Activated B cell treated with CpG ODN at 0.5 μM for 24 hours (primary cell): ENCODE measurements at regions not wholly inside any gene's neighbourhood (a gene's known extent, or its start where the extent isn't known, plus 50 kb on each side); places are given as distances from the start of the nearest gene placed in this dataset.

Source experiments
- ATAC-seq: fragments of 200-7000 bp; cut with Tn5 transposase; one replicate; pipeline ENCODE4 v1.10.0; 2021; ENCODE audit warnings: low read depth, mild to moderate bottlenecking, moderate library complexity
- CTCF ChIA-PET: fragments of 350-600 bp; sonication (Branson Sonifier 250); formaldehyde crosslinking; loops from one replicate; lab custom pipeline; 2021; ENCODE audit warnings: antibody characterized with exemption; lab: Charles Lee
- POLR2A ChIA-PET: fragments of 350-600 bp; sonication (Branson Sonifier 250); formaldehyde crosslinking; loops from one replicate; lab custom pipeline; 2021; ENCODE audit warnings: antibody characterized with exemption; lab: Charles Lee
- DNase-seq: peaks from one replicate; pipeline ENCODE4 v3.0.0; 2022
- H3K27ac Mint-ChIP-seq: one replicate; pipeline ENCODE4 v1.8.0; 2020; ENCODE audit warnings: mixed read lengths
- H3K27me3 Mint-ChIP-seq: one replicate; pipeline ENCODE4 v1.8.0; 2021; ENCODE audit warnings: mixed read lengths
- H3K36me3 Mint-ChIP-seq: one replicate; pipeline ENCODE4 v1.8.0; 2021; ENCODE audit warnings: low read depth, mixed read lengths
- H3K4me1 Mint-ChIP-seq: one replicate; pipeline ENCODE4 v1.8.0; 2021; ENCODE audit warnings: mixed read lengths
- H3K4me3 Mint-ChIP-seq: one replicate; pipeline ENCODE4 v1.8.0; 2020; ENCODE audit warnings: mild to moderate bottlenecking, mixed read lengths
- H3K9me3 Mint-ChIP-seq: one replicate; pipeline ENCODE4 v1.8.0; 2020; ENCODE audit warnings: mixed read lengths
- intact Hi-C: fragments of 100-400 bp; cut with micrococcal nuclease; formaldehyde crosslinking; loops from one replicate; pipeline ENCODE4 v1.15.1; 2024
- TF ChIP-seq, protein P1 (sequence below): fragments of 200-600 bp; IDR thresholded peaks from one replicate; pipeline ENCODE4 v1.8.0; 2022; ENCODE audit warnings: antibody characterized with exemption, mild to moderate bottlenecking

GRCh38 chr13:59205501-59205900 lies 958.2 kb downstream of the DIAPH3 start:
- no peak overlapping the region for H3K27ac Mint-ChIP-seq

DNA sequence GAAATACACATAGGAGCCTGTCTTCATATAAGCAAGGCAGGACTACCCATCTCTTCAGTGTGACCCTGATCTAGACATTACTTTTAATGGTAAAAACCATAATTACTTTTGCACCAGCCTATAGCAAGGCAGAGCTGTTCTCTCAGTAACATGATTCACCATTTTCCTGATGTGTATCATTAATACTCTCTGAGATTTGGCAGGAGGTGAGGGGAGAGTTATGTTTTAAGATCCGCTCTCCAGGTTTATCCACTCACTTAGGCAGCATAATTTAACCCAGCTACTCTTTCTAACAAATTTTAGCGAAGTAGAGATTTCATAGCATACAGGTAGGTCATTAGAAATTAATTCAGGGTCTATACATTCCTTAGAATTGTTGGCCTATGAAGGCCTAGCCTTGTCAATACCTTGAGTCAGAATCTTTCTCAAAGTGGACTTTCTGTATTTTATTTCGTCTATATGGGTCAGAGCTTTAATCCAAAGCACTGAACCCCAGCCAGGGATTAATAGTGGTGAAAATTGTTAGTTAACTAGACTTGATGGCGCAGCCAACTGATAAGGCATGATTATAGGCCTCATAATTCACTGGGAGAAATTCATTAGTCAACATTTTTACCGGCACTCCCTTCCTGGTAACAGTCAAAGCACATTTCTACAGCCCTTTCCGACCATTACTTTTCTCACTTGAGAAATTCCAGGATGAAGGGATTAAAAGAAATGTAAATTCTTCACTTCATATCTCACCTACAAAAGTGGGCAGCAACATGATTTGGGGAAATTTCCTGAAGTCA lies 955.1 kb downstream of the DIAPH3 start:
- no peak overlapping the region for H3K4me3 Mint-ChIP-seq
- no peaks in the 10 kb centered on the region for H3K9me3 Mint-ChIP-seq
- H3K27ac Mint-ChIP-seq = no peak overlapping the region
- no peaks in the 10 kb centered on the region for H3K4me1 Mint-ChIP-seq
- intact Hi-C loops = no loop called here
- no peaks in the 10 kb centered on the region for H3K36me3 Mint-ChIP-seq
- TF ChIP-seq, protein P1, sequence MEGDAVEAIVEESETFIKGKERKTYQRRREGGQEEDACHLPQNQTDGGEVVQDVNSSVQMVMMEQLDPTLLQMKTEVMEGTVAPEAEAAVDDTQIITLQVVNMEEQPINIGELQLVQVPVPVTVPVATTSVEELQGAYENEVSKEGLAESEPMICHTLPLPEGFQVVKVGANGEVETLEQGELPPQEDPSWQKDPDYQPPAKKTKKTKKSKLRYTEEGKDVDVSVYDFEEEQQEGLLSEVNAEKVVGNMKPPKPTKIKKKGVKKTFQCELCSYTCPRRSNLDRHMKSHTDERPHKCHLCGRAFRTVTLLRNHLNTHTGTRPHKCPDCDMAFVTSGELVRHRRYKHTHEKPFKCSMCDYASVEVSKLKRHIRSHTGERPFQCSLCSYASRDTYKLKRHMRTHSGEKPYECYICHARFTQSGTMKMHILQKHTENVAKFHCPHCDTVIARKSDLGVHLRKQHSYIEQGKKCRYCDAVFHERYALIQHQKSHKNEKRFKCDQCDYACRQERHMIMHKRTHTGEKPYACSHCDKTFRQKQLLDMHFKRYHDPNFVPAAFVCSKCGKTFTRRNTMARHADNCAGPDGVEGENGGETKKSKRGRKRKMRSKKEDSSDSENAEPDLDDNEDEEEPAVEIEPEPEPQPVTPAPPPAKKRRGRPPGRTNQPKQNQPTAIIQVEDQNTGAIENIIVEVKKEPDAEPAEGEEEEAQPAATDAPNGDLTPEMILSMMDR = no peak
- H3K27me3 Mint-ChIP-seq = no peaks in the 10 kb centered on the region
- CTCF ChIA-PET = no interaction called here
- POLR2A ChIA-PET = no interaction called here
- ATAC-seq (no peak), DNase-seq (no peak)

More at GRCh38 chr13:59205501-59205900, 958.2 kb downstream of the DIAPH3 start:
- ATAC-seq (no peak), DNase-seq (no peak)
- POLR2A ChIA-PET = no interaction called here
- intact Hi-C loops = no loop called here
- Mint-ChIP-seq H3K36me3 (no peaks in the 10 kb centered on the region), H3K9me3 (no peaks in the 10 kb centered on the region), H3K4me1 (no peaks in the 10 kb centered on the region), H3K4me3 (no peak overlapping the region), H3K27me3 (no peaks in the 10 kb centered on the region)
- CTCF ChIA-PET = no interaction called here
- TF ChIP-seq, protein P1 = no peak

GRCh38 chr13:59210543-59210942 lies 953.2 kb downstream of the DIAPH3 start:
- Mint-ChIP-seq H3K9me3 (no peaks in the 10 kb centered on the region), H3K27ac (no peak overlapping the region), H3K4me3 (no peak overlapping the region), H3K27me3 (no peaks in the 10 kb centered on the region), H3K4me1 (no peaks in the 10 kb centered on the region), H3K36me3 (no peaks in the 10 kb centered on the region)
- DNase-seq (no peak), ATAC-seq (no peak)
- TF ChIP-seq, protein P1 = no peak
- POLR2A ChIA-PET = no interaction called here
- CTCF ChIA-PET = no interaction called here
- intact Hi-C loops = no loop called here

DNA sequence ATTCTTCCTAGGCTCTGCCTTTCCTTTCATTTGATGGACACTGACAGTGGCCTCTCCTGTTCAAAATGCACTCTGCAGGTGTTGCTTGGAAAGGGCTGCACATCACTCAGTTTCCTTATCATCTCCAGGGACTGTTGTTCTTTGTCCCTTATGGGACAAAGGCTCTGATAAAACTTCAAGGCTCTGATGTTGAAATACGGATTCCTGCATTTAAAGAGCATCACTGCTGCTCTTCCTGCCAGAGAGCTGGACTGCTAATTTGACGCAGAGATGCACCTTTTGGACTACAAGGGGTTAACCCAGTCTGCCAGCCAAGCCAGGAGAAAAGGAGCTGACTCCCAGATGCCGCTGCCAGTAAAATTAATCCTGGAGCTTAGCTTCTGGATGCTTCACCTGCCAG lies 952.1 kb downstream of the DIAPH3 start:
- intact Hi-C loops = no loop called here
- Mint-ChIP-seq H3K9me3 (no peaks in the 10 kb centered on the region), H3K36me3 (no peaks in the 10 kb centered on the region), H3K4me3 (no peak overlapping the region), H3K27me3 (no peaks in the 10 kb centered on the region), H3K4me1 (no peaks in the 10 kb centered on the region), H3K27ac (no peak overlapping the region)
- ChIA-PET CTCF (no interaction called here), POLR2A (no interaction called here)
- ATAC-seq (no peak), DNase-seq (no peak)
- TF ChIP-seq, protein P1 = no peak

GRCh38 chr13:59229401-59229800 lies 934.3 kb downstream of the DIAPH3 start:
- DNase-seq = no peak
- CTCF ChIA-PET = no interaction called here
- no peak for ATAC-seq
- H3K4me1 Mint-ChIP-seq = no peaks in the 10 kb centered on the region
- TF ChIP-seq, protein P1 = no peak
- intact Hi-C loops = no loop called here
- H3K9me3 Mint-ChIP-seq = peaks cover 2% of the 10 kb centered on the region
- POLR2A ChIA-PET = no interaction called here
- no peaks in the 10 kb centered on the region for H3K27me3 Mint-ChIP-seq
- no peak overlapping the region for H3K4me3 Mint-ChIP-seq
- no peak overlapping the region for H3K27ac Mint-ChIP-seq
- no peaks in the 10 kb centered on the region for H3K36me3 Mint-ChIP-seq
